GM12864 (cell line): ENCODE measurements at regions not wholly inside any gene's neighbourhood (a gene's known extent, or its start where the extent isn't known, plus 50 kb on each side); places are given as distances from the start of the nearest gene placed in this dataset.

Experiments used
- DNase-seq: peaks from one replicate; pipeline ENCODE4 v3.0.0-alpha.2; 2011; ENCODE audit warnings: low read depth
- H3K4me3 ChIP-seq: 2 replicates; pipeline ENCODE4 v1.5.1; 2011; ENCODE audit warnings: mild to moderate bottlenecking, low read depth, low read length, control low read depth
- CTCF ChIP-seq: IDR thresholded peaks from 2 replicates; pipeline ENCODE4 v1.5.1; 2011; ENCODE audit warnings: low read depth, mild to moderate bottlenecking, moderate library complexity, low read length, control low read depth, inconsistent platforms; ENCODE audit errors: missing control alignments

GRCh38 chr12:124381456-124382296, 86.8 kb downstream of the RFLNA start:
- no peak for TF ChIP-seq CTCF
- no peak overlapping the region for H3K4me3 ChIP-seq
- no peak for DNase-seq

DNA sequence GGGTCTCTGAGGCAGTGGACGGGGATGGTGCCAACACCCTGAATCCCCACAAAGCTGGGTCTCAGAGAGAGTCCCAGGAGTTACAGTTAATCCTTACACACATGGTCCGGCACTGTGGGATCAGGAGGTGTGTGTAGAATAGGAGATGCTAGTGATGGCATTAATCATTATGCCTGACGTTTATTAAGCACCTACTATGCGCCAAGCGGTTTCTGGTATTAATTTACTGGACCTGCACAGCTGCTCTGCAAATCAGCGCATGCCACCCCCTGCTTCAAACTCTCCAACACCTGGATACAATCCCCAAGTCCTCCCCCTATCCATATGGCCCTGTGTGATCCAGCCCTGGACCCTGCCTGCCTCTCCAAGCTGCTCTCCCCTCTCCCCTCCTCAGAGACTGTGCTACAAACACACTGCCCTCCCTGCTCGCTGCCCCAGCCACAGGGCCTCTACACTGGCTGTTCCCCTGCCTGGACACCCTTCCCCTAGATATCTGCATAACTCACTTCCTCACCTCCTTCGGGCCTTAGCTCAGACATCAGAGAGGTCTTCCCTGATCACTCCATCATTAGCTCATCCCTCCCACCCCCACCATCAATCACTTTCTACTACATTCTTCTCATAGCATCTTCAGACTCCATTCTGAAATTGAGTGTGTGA, 86.0 kb downstream of the RFLNA start:
- no peak overlapping the region for H3K4me3 ChIP-seq
- DNase-seq: no peak
- TF ChIP-seq CTCF: no peak

GRCh38 chr12:124379938-124380754, 85.3 kb downstream of the RFLNA start:
- no peak for TF ChIP-seq CTCF
- H3K4me3 ChIP-seq: no peak overlapping the region
- DNase-seq: no peak

- no peak for DNase-seq
- TF ChIP-seq CTCF: no peak
- no peak overlapping the region for H3K4me3 ChIP-seq
Measured at GRCh38 chr12:124379379-124379937, 84.6 kb downstream of the RFLNA start.

GRCh38 chr12:124378926-124379325, 84.0 kb downstream of the RFLNA start:
- DNase-seq: no peak
- H3K4me3 ChIP-seq: no peak overlapping the region
- TF ChIP-seq CTCF: no peak

- no peak for DNase-seq
- no peak for TF ChIP-seq CTCF
- H3K4me3 ChIP-seq: no peak overlapping the region
Measured at GRCh38 chr12:124377981-124378509, 83.2 kb downstream of the RFLNA start.
